ENCODE measurements at regions not wholly inside any gene's neighbourhood (a gene's known extent, or its start where the extent isn't known, plus 50 kb on each side); places are given as distances from the start of the nearest gene placed in this dataset.

GRCh38 chrX:13232484-13232883 is 87.4 kb downstream of the ATXN3L start:
- no peak for DNase-seq (ENCODE audit: low read depth, low spot score)
- in situ Hi-C loops (cut with HindIII; ENCODE audit: low sequenced_read_pairs), result no loop called here
- no peak overlapping the region for H3K4me3 ChIP-seq (ENCODE audit: low read depth, low read length)
- TF ChIP-seq CTCF (IDR thresholded peaks at IDR 0.05; ENCODE audit: low read depth, low read length), result no peak

- H3K4me3 ChIP-seq (ENCODE audit: low read depth, low read length), result no peak overlapping the region
- in situ Hi-C loops (cut with HindIII; ENCODE audit: low sequenced_read_pairs), result no loop called here
- no peak for TF ChIP-seq CTCF (IDR thresholded peaks at IDR 0.05; ENCODE audit: low read depth, low read length)
- DNase-seq (ENCODE audit: low read depth, low spot score), result no peak
These were observed 93.6 kb downstream of the ATXN3L start for GRCh38 chrX:13226214-13226613.

- peak; percentile 90 for DNase-seq (ENCODE audit: low read depth, low spot score)
- in situ Hi-C loops (cut with HindIII; ENCODE audit: low sequenced_read_pairs), result no loop called here
- H3K4me3 ChIP-seq (ENCODE audit: low read depth, low read length), result no peak overlapping the region
- TF ChIP-seq CTCF (IDR thresholded peaks at IDR 0.05; ENCODE audit: low read depth, low read length), result peak; percentile 5
These were observed 95.8 kb downstream of the ATXN3L start for GRCh38 chrX:13223868-13224567.

GRCh38 chrX:13220916-13221315 is 98.9 kb downstream of the ATXN3L start:
- in situ Hi-C loops (cut with HindIII; ENCODE audit: low sequenced_read_pairs), result no loop called here
- TF ChIP-seq CTCF (IDR thresholded peaks at IDR 0.05; ENCODE audit: low read depth, low read length), result no peak
- H3K4me3 ChIP-seq (ENCODE audit: low read depth, low read length), result no peak overlapping the region
- DNase-seq (ENCODE audit: low read depth, low spot score), result peak; percentile 75

GRCh38 chrX:13219991-13220764 is 99.7 kb downstream of the ATXN3L start:
- peak; percentile 48 for DNase-seq (ENCODE audit: low read depth, low spot score)
- in situ Hi-C loops (cut with HindIII; ENCODE audit: low sequenced_read_pairs), result no loop called here
- no peak for TF ChIP-seq CTCF (IDR thresholded peaks at IDR 0.05; ENCODE audit: low read depth, low read length)
- H3K4me3 ChIP-seq (ENCODE audit: low read depth, low read length), result no peak overlapping the region

- no peak for TF ChIP-seq CTCF (IDR thresholded peaks at IDR 0.05; ENCODE audit: low read depth, low read length)
- no peak overlapping the region for H3K4me3 ChIP-seq (ENCODE audit: low read depth, low read length)
- in situ Hi-C loops (cut with HindIII; ENCODE audit: low sequenced_read_pairs), result no loop called here
- no peak for DNase-seq (ENCODE audit: low read depth, low spot score)
These were observed 101.1 kb downstream of the ATXN3L start for GRCh38 chrX:13218758-13219157.

Data from astrocyte of the spinal cord (primary cell).